GM13976 (cell line): ENCODE measurements at regions not wholly inside any gene's neighbourhood (a gene's known extent, or its start where the extent isn't known, plus 50 kb on each side); places are given as distances from the start of the nearest gene placed in this dataset.

Experiments
- DNase-seq: peaks from one replicate; pipeline ENCODE4 v3.0.0; 2012; ENCODE audit warnings: low spot score
- CTCF ChIP-seq: IDR thresholded peaks from 2 replicates; pipeline ENCODE4 v1.5.1; 2012; ENCODE audit warnings: borderline replicate concordance, mild to moderate bottlenecking; ENCODE audit not compliant: insufficient read depth; ENCODE audit errors: extremely low read depth, missing control alignments, control extremely low read depth
- in situ Hi-C: fragments of 300-500 bp; cut with MboI; formaldehyde crosslinking; loops from one replicate; pipeline ENCODE4 v1.12.0; 2022; ENCODE audit warnings: low sequenced_read_pairs, mixed read lengths, inconsistent platforms; ENCODE audit not compliant: unreplicated experiment

GRCh38 chr14:101025696-101026095 is 122.2 kb upstream of the RTL1 start:
- no peak for TF ChIP-seq CTCF
- in situ Hi-C loops, result no loop called here
- DNase-seq, result no peak

- TF ChIP-seq CTCF, result no peak
- in situ Hi-C loops, result no loop called here
Measured at GRCh38 chr14:101026341-101026740, 122.8 kb upstream of the RTL1 start.

GRCh38 chr14:101027291-101027690 is 123.8 kb upstream of the RTL1 start:
- TF ChIP-seq CTCF, result no peak
- DNase-seq, result no peak
- in situ Hi-C loops, result no loop called here

More at GRCh38 chr14:101026341-101026740, 122.8 kb upstream of the RTL1 start:
- no peak for DNase-seq

- DNase-seq, result no peak
- no peak for TF ChIP-seq CTCF
- in situ Hi-C loops, result no loop called here
Measured at GRCh38 chr14:101027966-101028365, 124.4 kb upstream of the RTL1 start.

- no peak for DNase-seq
- in situ Hi-C loops, result no loop called here
- no peak for TF ChIP-seq CTCF
Measured at GRCh38 chr14:101028971-101029667, 125.6 kb upstream of the RTL1 start.

GRCh38 chr14:101029668-101030290 is 126.3 kb upstream of the RTL1 start:
- TF ChIP-seq CTCF, result no peak
- in situ Hi-C loops, result no loop called here
- no peak for DNase-seq

GRCh38 chr14:101030586-101030985 is 127.1 kb upstream of the RTL1 start:
- DNase-seq, result no peak
- in situ Hi-C loops, result no loop called here
- no peak for TF ChIP-seq CTCF
